ENCODE measurements at regions not wholly inside any gene's neighbourhood (a gene's known extent, or its start where the extent isn't known, plus 50 kb on each side); places are given as distances from the start of the nearest gene placed in this dataset.

DNA sequence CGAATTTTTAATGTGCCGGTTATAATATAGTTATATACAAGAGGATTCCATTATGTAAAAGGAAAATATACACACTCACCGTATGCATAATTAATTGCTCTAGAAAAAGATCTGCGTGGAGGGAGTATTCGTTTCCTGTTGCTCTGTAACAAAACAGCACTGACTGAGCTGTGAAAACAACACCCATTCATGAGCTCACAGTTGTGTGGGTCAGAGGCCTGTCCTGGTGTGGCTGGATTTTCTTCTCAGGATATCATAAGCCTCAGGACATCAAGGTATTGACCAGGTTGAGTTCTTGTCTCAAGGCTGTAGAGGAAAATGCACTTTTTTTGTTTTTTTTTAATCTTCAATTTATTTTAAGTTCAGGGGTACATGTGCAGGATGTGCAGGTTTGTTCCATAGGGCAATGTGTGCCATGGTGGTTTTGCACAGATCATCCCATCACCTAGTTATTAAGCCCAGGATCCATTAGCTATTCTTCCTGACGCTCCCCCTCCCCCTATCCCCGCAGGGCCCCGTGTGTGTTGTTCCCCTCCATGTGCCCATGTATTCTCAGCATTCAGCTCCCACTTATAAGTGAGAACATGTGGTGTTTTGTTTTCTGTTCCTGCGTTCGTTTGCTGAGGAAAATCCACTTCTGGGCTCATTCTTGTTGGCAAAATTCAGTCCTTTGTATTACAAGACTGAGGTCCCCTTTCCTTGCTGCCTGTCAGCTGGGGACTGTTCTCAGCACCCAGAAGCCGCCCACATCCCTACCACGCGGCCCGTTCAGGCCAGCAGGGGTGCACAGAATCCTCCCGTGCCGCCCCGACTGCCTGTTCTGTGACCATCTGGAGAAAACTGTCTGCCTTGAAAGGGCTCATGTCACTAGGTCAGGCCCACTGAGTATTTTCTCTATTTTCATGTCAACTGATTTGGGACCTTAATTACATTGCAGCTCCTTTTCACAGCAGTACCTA, 87.4 kb upstream of the ERRFI1 start:
- DNase-seq = no peak

DNA sequence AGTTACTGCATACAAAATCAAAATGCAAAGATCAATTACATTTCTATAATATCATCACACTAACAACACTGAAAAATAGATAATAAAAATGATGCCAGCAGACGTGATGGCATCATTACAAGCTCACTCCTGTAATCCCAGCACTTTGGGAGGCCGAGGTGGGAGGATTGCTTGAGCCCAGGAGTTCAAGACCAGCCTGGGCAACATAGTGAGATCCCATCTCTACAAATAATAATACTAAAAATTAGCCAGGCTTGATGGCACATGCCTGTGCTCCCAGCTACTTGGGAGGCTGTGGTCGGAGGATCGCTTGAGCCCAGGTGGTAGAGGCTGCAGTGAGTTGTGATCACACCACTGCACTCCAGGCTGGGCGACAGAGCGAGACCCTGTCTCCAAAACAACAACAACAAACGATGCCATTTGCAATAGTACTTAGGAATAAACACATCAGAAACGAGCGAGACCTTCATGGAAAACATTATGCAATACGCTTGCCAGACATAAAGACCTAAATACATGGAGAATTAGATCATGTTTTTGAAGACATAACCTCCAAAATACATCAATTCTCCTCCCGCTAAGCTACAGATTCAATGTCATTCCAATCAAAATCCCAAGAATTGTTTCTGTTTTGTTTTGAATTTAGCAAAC, 86.6 kb upstream of the ERRFI1 start:
- DNase-seq = no peak

DNA sequence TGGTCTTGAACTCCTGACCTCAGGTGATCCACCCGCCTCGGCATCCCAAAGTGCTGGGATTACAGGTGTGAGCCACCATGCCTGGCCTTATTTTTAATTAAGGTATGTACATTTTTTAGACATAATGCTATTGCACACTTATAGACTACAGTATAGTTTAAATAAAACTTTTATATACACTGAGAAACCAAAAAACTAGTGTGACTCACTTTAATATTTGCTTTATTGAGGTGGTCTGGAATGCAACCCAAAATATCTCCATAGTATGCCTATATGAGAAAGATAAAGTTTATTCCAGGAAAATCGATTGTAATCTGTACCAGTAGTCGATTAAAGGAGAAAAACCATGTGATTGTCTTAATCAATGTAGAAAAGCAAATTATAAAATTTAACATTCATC, 85.5 kb upstream of the ERRFI1 start:
- no peak for DNase-seq

GRCh38 chr1:8109216-8109615, 83.1 kb upstream of the ERRFI1 start:
- no peak for DNase-seq

DNA sequence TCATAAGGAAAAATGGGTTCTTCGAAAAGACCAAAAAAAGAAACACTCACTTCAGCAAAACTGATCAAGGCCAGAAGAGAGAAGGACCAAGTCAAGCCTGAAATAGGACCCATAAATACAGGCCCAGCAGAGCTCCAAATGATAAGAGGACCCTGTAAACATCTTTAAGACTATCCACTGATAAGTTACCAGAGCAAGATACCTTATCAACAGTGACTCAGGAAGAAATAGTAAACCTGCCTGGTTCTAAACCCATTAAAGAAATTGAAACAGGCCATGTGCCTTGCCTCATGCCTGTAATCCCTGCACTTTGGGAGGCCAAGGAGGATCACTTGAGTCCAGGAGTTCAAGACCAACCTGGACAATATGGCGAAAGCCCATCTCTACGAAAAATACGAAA, 81.8 kb upstream of the ERRFI1 start:
- no peak for DNase-seq

- DNase-seq = peak; percentile 88
Observed at GRCh38 chr1:8104278-8105236, 78.4 kb upstream of the ERRFI1 start.

DNA sequence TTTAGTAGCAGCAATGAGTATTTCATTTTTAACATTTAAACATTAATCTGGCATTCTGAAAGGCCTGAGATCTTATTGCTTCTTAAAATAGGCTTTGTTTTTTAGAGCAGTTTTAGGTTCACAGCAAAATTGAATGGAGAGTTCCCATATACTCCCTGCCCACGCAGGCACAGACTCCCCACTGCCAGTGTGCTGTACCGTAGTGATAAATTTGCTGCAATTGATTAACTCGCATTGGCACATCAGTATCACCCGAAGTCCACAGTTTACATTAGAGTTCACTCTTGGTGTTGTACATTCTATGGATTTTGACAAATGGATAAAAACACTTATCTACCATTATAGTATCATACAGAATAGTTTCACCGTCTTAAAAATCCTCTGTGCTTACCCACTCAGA, 71.8 kb upstream of the ERRFI1 start:
- no peak for DNase-seq

DNA sequence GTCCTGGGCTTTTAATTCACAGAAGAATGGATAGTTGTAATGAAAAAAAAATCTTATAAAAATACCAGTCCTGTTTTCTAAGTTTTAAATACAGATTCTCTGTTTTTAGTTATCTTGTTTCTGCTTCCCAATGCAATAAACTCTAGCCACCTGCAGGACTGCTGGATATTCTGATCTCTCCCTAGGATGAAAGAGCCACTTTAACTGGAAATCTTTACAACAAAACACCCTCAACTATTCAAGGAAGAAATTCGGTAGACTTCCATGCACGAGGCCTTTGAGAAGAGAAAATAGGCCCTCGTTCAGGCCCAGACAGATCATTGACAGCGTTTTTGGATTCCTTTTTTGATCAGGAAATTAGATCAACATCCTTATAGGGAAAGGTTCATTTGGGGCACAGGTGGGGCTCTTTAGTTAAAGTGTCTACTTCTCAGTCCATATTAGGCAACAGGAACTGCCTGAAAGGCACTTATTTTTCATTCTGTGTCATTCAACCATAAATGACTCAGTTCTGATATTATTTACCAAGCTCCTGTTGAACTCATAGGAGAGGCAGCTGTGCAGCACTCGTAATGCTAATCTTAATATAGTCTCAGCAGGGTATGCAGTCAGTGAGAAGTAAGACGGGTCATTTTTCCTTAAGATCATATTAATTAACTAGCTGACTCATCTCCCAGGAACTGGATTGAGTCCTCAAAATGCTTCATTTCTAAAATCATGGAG, 71.1 kb upstream of the ERRFI1 start:
- DNase-seq = peak; percentile 80

DNA sequence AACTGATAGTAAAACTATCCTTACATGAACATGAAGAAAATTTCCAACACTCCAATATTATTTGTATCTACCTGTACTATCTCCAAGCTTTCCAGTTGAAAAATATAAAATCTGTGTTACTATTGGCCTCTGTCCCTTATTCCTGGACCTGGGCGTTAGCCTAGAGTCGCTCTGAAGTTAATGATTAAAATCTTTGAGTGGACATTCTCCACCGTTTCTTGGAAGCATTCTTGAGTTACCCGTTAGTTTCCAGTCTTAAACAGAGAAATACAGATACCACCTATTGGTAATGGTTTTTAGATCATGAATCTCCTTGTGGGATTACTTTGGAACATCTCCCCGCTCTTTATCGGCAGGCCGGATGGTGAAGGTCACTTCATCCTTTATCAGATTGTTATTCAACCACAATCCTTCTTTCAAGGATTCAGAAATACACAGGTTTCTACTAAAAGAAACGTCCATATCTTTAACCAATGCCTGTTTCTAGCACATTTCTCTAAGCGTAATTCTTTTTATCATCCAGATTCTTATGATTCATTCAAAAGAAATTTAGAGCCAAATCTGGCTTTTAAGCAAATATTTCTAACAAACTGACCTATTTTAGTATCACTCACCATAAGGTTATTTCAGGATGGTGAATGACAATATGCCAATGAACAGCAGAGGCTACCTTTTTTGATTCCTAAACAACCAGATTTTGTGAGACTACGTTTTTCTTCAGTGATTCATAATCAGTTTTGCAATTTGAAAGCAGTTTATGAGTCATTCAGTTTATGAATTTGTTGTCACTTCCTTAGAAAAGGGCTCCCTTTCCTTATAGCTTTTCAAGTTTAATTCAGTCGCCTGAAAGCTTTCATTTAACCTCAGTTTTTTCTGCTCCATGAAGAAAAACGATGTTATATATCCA, 70.2 kb upstream of the ERRFI1 start:
- DNase-seq = peak; percentile 77

- DNase-seq = no peak
Observed at GRCh38 chr1:8095584-8095983, 69.5 kb upstream of the ERRFI1 start.

GRCh38 chr1:8094481-8095241, 68.6 kb upstream of the ERRFI1 start:
- DNase-seq = peak; percentile 78

DNA sequence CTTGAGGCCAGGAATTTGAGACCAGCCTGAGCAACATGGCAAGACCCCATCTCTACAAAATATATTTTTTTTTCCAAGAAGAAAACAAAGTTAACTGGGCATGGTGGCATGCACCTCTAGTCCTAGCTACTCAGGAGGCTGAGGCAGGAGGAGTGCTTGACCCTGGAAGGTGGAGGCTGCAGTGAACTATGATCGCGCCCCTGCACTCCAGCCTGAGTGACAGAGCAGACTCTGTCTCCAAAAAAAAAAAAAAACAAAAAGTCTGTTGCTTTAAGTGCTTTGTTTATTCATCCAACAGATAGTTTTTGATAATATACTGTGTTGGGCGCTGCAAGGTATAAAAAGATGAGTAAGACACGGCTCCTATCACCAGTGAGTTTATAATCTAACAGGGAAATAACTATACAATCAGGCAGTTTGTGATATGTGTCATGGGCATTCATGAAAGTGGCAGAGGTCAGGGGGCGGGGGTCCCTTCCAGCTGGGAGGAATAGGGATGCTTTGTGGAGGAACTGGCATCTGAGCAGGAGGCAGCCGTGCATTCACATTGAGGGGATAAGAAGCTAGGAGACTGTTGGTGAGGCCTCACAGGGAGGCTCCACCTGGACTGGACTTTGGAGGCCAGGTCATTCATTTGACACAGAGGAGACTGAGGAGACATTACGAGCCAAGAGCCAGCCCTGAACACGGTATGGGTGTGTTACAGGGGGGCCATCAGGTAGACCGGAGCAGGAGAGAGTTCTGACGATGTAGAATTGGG, 67.3 kb upstream of the ERRFI1 start:
- no peak for DNase-seq

- DNase-seq = no peak
Observed at GRCh38 chr1:8092657-8093056, 66.5 kb upstream of the ERRFI1 start.

- no peak for DNase-seq
Observed at GRCh38 chr1:8091691-8092090, 65.6 kb upstream of the ERRFI1 start.

DNA sequence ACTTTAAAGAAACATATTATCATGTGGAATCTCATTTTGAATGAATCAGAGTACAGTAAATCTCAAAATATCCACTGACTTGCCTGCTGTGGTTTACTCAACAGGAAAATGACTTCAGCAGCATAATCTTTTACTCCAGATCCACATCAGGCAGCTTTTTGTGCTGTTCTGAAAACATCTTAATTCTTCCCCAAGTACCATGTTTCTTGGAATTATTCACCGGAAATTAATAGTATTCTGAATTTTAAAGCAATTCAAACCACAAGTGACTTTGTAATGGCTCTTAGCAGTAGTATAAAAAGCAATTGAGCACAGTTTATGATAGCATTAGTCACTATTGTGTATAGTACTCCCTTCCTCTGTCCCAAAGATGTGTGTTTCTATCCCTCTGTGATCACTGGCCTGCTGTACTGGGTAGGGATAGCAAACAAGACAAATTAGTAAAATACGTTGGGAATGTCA, 64.2 kb upstream of the ERRFI1 start:
- peak; percentile 58 for DNase-seq

GRCh38 chr1:8089535-8090228, 63.6 kb upstream of the ERRFI1 start:
- DNase-seq = peak; percentile 34

DNA sequence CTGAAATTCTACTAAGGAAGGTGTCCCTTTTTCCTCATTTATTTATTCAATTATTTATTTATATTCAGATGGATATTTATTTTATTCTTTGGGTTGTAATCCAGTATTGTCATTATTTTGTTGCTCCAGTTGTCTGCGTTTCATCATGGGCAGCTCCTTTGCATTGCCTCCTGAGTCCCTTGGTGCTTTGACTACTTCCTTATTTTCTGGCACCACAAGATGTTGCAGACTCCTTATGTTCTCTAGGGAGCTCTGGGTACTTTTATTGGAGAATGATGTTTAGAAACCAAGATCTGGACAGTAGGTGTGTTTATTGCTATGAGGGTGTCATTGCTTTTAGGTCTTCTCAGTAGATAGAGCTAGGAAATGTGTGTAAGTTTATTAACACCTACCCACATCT, 59.9 kb upstream of the ERRFI1 start:
- peak; percentile 50 for DNase-seq

GRCh38 chr1:8084913-8085312, 58.8 kb upstream of the ERRFI1 start:
- no peak for DNase-seq

Measured in suppressor macrophage treated with lipopolysaccharide for 4 hours (primary cell).